B cell (primary cell): ENCODE measurements at regions not wholly inside any gene's neighbourhood (a gene's known extent, or its start where the extent isn't known, plus 50 kb on each side); places are given as distances from the start of the nearest gene placed in this dataset.

ENCODE experiments used
- ATAC-seq: fragments of 200-7000 bp; cut with Tn5 transposase; one replicate; pipeline ENCODE4 v1.10.0; 2021; ENCODE audit warnings: low read depth, mild to moderate bottlenecking, moderate number of reproducible peaks, moderate library complexity
- CTCF ChIA-PET: fragments of 350-600 bp; sonication (Branson Sonifier 250); formaldehyde crosslinking; loops from one replicate; lab custom pipeline; 2021; ENCODE audit warnings: antibody characterized with exemption, inconsistent platforms; lab: Charles Lee
- POLR2A ChIA-PET: fragments of 350-600 bp; sonication (Branson Sonifier 250); formaldehyde crosslinking; loops from one replicate; lab custom pipeline; 2021; ENCODE audit warnings: antibody characterized with exemption; lab: Charles Lee
- DNase-seq: peaks from one replicate; pipeline ENCODE4 v3.0.0; 2013
- H2AFZ ChIP-seq: 2 replicates; pipeline ENCODE4 v1.6.1; 2012; ENCODE audit warnings: mild to moderate bottlenecking, low read depth, low read length; ENCODE audit not compliant: insufficient read depth, poor library complexity, severe bottlenecking
- H3K27ac ChIP-seq, 2 donors: 1 replicate in 1 of 2; 2 replicates in 1 of 2; pipeline ENCODE4 v1.5.1; 2012 to 2013; ENCODE audit warnings: low read length in 2 of 2, mild to moderate bottlenecking in 2 of 2, moderate library complexity in 1 of 2
- H3K27me3 ChIP-seq, 4 experiments: fragments of 200-600 bp in 1 of 4; sonication (generic) in 1 of 4; replicated peaks in 1 of 4; 1 replicate in 2 of 4; 2 replicates in 2 of 4; pipeline versions ENCODE4 v1.6.1 to v1.7.0; 2013 to 2016; ENCODE audit warnings: low read length in 3 of 4, mild to moderate bottlenecking in 2 of 4, mixed read lengths in 1 of 4, moderate library complexity in 1 of 4; ENCODE audit not compliant: insufficient read depth in 4 of 4, control insufficient read depth in 3 of 4; ENCODE audit errors: control extremely low read depth in 1 of 4
- H3K36me3 ChIP-seq, 2 experiments: replicated peaks in 1 of 2; 1 replicate in 1 of 2; 2 replicates in 1 of 2; pipeline versions ENCODE4 v1.6.1 to v1.7.1; 2013; ENCODE audit warnings: low read length in 1 of 2; ENCODE audit not compliant: insufficient read depth in 2 of 2, control insufficient read depth in 1 of 2; ENCODE audit errors: control extremely low read depth in 1 of 2, extremely low read depth in 1 of 2
- H3K4me1 ChIP-seq, 2 donors: fragments of 200-600 bp in 1 of 2; sonication (generic) in 1 of 2; 1 replicate in 1 of 2; 2 replicates in 1 of 2; pipeline versions ENCODE4 v1.5.1 to v1.6.1; 2013 to 2017; ENCODE audit warnings: low read length in 2 of 2; ENCODE audit not compliant: control insufficient read depth in 2 of 2, insufficient read depth in 2 of 2
- H3K4me2 ChIP-seq: replicated peaks from 2 replicates; pipeline ENCODE3; 2012; ENCODE audit warnings: mild to moderate bottlenecking, low read depth, low read length; ENCODE audit not compliant: poor library complexity, severe bottlenecking
- H3K4me3 ChIP-seq, 5 experiments: fragments of 200-600 bp in 1 of 5; sonication (generic) in 1 of 5; 1 replicate in 3 of 5; 2 replicates in 2 of 5; pipeline versions ENCODE4 v1.5.1 to v1.7.0; 2011 to 2016; ENCODE audit warnings: low read length in 4 of 5, mild to moderate bottlenecking in 4 of 5, low read depth in 2 of 5, control low read depth in 1 of 5, moderate library complexity in 1 of 5; ENCODE audit not compliant: insufficient read depth in 1 of 5; ENCODE audit errors: control extremely low read depth in 1 of 5, extremely low read depth in 1 of 5
- H3K79me2 ChIP-seq: fragments of 200-600 bp; sonication (generic); one replicate; pipeline ENCODE4 v1.6.0; 2016; ENCODE audit warnings: low read length; ENCODE audit not compliant: control insufficient read depth, insufficient read depth
- H3K9ac ChIP-seq: fragments of 200-600 bp; sonication (generic); 2 replicates; pipeline ENCODE4 v1.6.1; 2017; ENCODE audit warnings: mild to moderate bottlenecking, low read length, moderate library complexity
- H3K9me3 ChIP-seq, 3 donors: one replicate each; pipeline versions ENCODE4 v1.6.1 to v1.7.1; 2013; ENCODE audit warnings: low read length in 2 of 3; ENCODE audit not compliant: control insufficient read depth in 2 of 3, insufficient read depth in 1 of 3; ENCODE audit errors: control extremely low read depth in 1 of 3
- H4K20me1 ChIP-seq: 2 replicates; pipeline ENCODE4 v1.6.0; 2012; ENCODE audit warnings: mild to moderate bottlenecking, low read length; ENCODE audit not compliant: insufficient read depth, control insufficient read depth, poor library complexity, severe bottlenecking
- H3K27ac Mint-ChIP-seq: one replicate; pipeline ENCODE4 v1.8.0; 2021; ENCODE audit warnings: mixed read lengths
- H3K27me3 Mint-ChIP-seq: one replicate; pipeline ENCODE4 v1.8.0; 2021; ENCODE audit warnings: mixed read lengths
- H3K4me1 Mint-ChIP-seq: one replicate; pipeline ENCODE4 v1.8.0; 2021; ENCODE audit warnings: mixed read lengths
- H3K4me3 Mint-ChIP-seq: one replicate; pipeline ENCODE4 v1.8.0; 2021; ENCODE audit warnings: mixed read lengths
- H3K9me3 Mint-ChIP-seq: one replicate; pipeline ENCODE4 v1.8.0; 2022; ENCODE audit warnings: mixed read lengths; ENCODE audit not compliant: insufficient read depth
- EZH2 ChIP-seq: IDR thresholded peaks from 2 replicates; pipeline ENCODE4 v1.6.1; 2012; ENCODE audit warnings: borderline replicate concordance, low read depth, mild to moderate bottlenecking, moderate library complexity, low read length; ENCODE audit not compliant: insufficient read depth, poor library complexity, severe bottlenecking
- intact Hi-C: fragments of 100-400 bp; cut with micrococcal nuclease; formaldehyde crosslinking; loops from one replicate; pipeline ENCODE4 v1.10.0; 2022
- TF ChIP-seq, protein P1 (sequence below): fragments of 200-600 bp; IDR thresholded peaks from one replicate; pipeline ENCODE4 v1.8.0; 2022; ENCODE audit warnings: antibody characterized with exemption, mild to moderate bottlenecking

DNA sequence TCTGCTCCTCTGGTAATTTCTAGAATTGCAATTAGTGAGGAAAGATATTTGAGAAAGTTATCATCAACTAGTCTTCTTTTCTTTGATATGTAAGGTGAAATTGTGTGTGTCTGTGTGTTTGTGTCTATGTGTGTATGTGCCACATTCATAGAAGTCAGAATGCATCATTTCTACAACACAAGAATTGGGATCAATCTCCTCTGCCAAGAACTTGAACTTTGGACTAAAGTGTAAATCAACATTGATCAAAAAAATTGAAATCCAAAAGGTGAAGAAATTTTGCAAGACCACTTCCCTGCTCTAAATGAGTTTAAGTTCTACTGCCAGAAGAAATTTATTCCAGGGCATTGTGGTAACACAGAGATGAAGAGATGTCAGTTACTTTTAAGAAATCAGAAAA is 1072.8 kb downstream of the GRM8 start:
- POLR2A ChIA-PET, result no interaction called here
- no peaks in the 10 kb centered on the region for H3K27me3 ChIP-seq
- no peak overlapping the region for H3K4me3 Mint-ChIP-seq
- H3K9me3 Mint-ChIP-seq, result peaks cover 3% of the 10 kb centered on the region
- no peaks in the 10 kb centered on the region for H3K79me2 ChIP-seq
- no peak overlapping the region for H3K4me2 ChIP-seq
- no peaks in the 10 kb centered on the region for H3K4me1 ChIP-seq
- H3K27me3 Mint-ChIP-seq, result no peaks in the 10 kb centered on the region
- no peak overlapping the region for H3K9ac ChIP-seq
- H3K36me3 ChIP-seq, result no peaks in the 10 kb centered on the region
- H3K4me3 ChIP-seq, result no peak overlapping the region
- H2AFZ ChIP-seq, result no peak overlapping the region
- intact Hi-C loops, result no loop called here
- H3K27ac ChIP-seq, result no peak overlapping the region
- no peaks in the 10 kb centered on the region for H4K20me1 ChIP-seq
- DNase-seq (no peak), ATAC-seq (no peak)
- CTCF ChIA-PET, result no interaction called here
- H3K9me3 ChIP-seq, result peaks cover 0 to 6% (median 0%) of the 10 kb centered on the region in 3 donors
- no peak overlapping the region for H3K27ac Mint-ChIP-seq
- no peaks in the 10 kb centered on the region for H3K4me1 Mint-ChIP-seq
- no peak for TF ChIP-seq EZH2
- TF ChIP-seq, protein P1, sequence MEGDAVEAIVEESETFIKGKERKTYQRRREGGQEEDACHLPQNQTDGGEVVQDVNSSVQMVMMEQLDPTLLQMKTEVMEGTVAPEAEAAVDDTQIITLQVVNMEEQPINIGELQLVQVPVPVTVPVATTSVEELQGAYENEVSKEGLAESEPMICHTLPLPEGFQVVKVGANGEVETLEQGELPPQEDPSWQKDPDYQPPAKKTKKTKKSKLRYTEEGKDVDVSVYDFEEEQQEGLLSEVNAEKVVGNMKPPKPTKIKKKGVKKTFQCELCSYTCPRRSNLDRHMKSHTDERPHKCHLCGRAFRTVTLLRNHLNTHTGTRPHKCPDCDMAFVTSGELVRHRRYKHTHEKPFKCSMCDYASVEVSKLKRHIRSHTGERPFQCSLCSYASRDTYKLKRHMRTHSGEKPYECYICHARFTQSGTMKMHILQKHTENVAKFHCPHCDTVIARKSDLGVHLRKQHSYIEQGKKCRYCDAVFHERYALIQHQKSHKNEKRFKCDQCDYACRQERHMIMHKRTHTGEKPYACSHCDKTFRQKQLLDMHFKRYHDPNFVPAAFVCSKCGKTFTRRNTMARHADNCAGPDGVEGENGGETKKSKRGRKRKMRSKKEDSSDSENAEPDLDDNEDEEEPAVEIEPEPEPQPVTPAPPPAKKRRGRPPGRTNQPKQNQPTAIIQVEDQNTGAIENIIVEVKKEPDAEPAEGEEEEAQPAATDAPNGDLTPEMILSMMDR, result no peak

DNA sequence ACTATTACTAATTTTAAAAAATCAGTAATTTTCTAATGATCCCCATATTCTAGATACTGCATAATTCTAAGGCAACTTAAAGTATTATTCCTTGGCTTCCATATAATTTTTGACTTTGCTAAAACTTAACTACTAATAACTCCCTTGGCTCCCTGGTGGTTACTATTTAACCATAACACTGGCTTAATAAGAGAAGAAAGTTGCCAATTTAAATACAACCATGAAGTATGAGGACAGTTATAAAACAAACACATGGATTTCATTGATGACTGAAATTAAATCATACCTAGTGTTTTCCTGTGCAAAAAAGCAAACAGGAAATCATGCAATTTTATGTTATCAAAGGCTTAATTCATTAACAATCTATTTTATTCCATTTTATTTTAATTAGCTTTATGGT is 1073.9 kb downstream of the GRM8 start:
- TF ChIP-seq EZH2, result no peak
- TF ChIP-seq, protein P1, result no peak
- Histone ChIP-seq H3K4me3 (no peak overlapping the region), H3K27ac (no peak overlapping the region), H3K27me3 (no peaks in the 10 kb centered on the region), H3K9me3 (peaks cover 0 to 7% (median 0%) of the 10 kb centered on the region in 3 donors), H3K4me1 (no peaks in the 10 kb centered on the region), H2AFZ (no peak overlapping the region), H3K79me2 (no peaks in the 10 kb centered on the region), H3K9ac (no peak overlapping the region), H4K20me1 (no peaks in the 10 kb centered on the region), H3K36me3 (no peaks in the 10 kb centered on the region), H3K4me2 (no peak overlapping the region)
- CTCF ChIA-PET, result no interaction called here
- POLR2A ChIA-PET, result no interaction called here
- Mint-ChIP-seq H3K27ac (no peak overlapping the region), H3K4me3 (no peak overlapping the region), H3K9me3 (peaks cover 3% of the 10 kb centered on the region), H3K4me1 (no peaks in the 10 kb centered on the region), H3K27me3 (no peaks in the 10 kb centered on the region)
- intact Hi-C loops, result no loop called here
- DNase-seq, result no peak
- no peak for ATAC-seq
